ENCODE measurements at regions not wholly inside any gene's neighbourhood (a gene's known extent, or its start where the extent isn't known, plus 50 kb on each side); places are given as distances from the start of the nearest gene placed in this dataset.

GRCh38 chr5:28557114-28557513 is 1518.7 kb upstream of the CDH9 start:
- TF ChIP-seq CTCF (conservative IDR thresholded peaks at IDR 0.05), result no peak
- Histone ChIP-seq H3K79me2 (ENCODE audit: insufficient read depth, low read length) (no peaks in the 10 kb centered on the region), H3K79me1 (ENCODE audit: insufficient read depth, low read depth, low read length, poor library complexity, severe bottlenecking) (no peaks in the 10 kb centered on the region), H4K20me1 (ENCODE audit: control insufficient read depth, insufficient read depth, insufficient read length) (no peaks in the 10 kb centered on the region), H3K9me3 (ENCODE audit: control insufficient read depth, low read depth, low read length) (no peaks in the 10 kb centered on the region), H2BK5ac (ENCODE audit: insufficient read length, low read length) (no peak overlapping the region), H2BK12ac (ENCODE audit: insufficient read length, low read depth, low read length) (no peak overlapping the region), H3K18ac (ENCODE audit: insufficient read length, low read depth, low read length) (no peak overlapping the region), H3K27me3 (ENCODE audit: insufficient read depth, low read length) (no peaks in the 10 kb centered on the region), H3K27ac (ENCODE audit: insufficient read length, low read depth, low read length) (no peak overlapping the region), H2AFZ (ENCODE audit: low read length) (no peak overlapping the region), H2BK120ac (ENCODE audit: low read depth, low read length, poor library complexity, severe bottlenecking) (no peak overlapping the region), H2AK5ac (ENCODE audit: insufficient read length, low read length) (no peak overlapping the region), H3K4me1 (ENCODE audit: insufficient read depth, low read length) (no peaks in the 10 kb centered on the region), H2BK20ac (ENCODE audit: low read depth, low read length, poor library complexity, severe bottlenecking) (no peak overlapping the region), H4K5ac (ENCODE audit: insufficient read length, low read depth, low read length) (no peak overlapping the region), H3K14ac (ENCODE audit: insufficient read depth, low read length) (no peak overlapping the region), H4K91ac (ENCODE audit: insufficient read length, low read depth, low read length) (no peak overlapping the region), H3T11ph (ENCODE audit: low read length) (no peak overlapping the region), H4K8ac (replicated peaks; ENCODE audit: insufficient read length, low read depth, low read length) (no peak overlapping the region), H3K9ac (ENCODE audit: extremely low read depth, insufficient read length, low read length) (no peak overlapping the region), H3K23me2 (ENCODE audit: insufficient read length, low read depth, low read length, poor library complexity, severe bottlenecking) (no peaks in the 10 kb centered on the region), H3K23ac (ENCODE audit: insufficient read length, low read depth, low read length) (no peak overlapping the region), H2BK15ac (ENCODE audit: low read depth, low read length) (no peak overlapping the region), H3K4me2 (ENCODE audit: insufficient read depth, insufficient read length, low read length) (no peak overlapping the region), H3K56ac (ENCODE audit: insufficient read length, low read depth, low read length) (no peak overlapping the region), H3K4ac (ENCODE audit: low read depth, low read length) (no peak overlapping the region)
- H3K27ac Mint-ChIP-seq, result no peak overlapping the region; a peak in 1 of 7 replicates
- no peaks in the 10 kb centered on the region for H3K27me3 Mint-ChIP-seq (ENCODE audit: low read depth)
- H3K9me3 Mint-ChIP-seq, result peaks cover 8 to 10% of the 10 kb centered on the region in 2 experiments
- DNase-seq, result no peak
- H3K4me3 Mint-ChIP-seq, result no peak overlapping the region
- H3K36me3 Mint-ChIP-seq (ENCODE audit: insufficient read depth in 1 of 3, low read depth in 3 of 3), result peaks cover 0 to 4% (median 0%) of the 10 kb centered on the region in 3 experiments; a peak in 1 of 7 replicates
- H3K4me1 Mint-ChIP-seq, result no peaks in the 10 kb centered on the region

Measured in H9 (cell line).